ENCODE measurements at regions not wholly inside any gene's neighbourhood (a gene's known extent, or its start where the extent isn't known, plus 50 kb on each side); places are given as distances from the start of the nearest gene placed in this dataset.

- no peak for TF ChIP-seq ZFX (IDR thresholded peaks at IDR 0.05; ENCODE audit: borderline replicate concordance)
- TF ChIP-seq CTCF (IDR thresholded peaks at IDR 0.05), result no peak
- no peak overlapping the region for H3K27ac ChIP-seq
Observed at GRCh38 chr12:125292700-125293099, 227.5 kb downstream of the AACS start.

- H3K27ac ChIP-seq, result no peak overlapping the region
- TF ChIP-seq CTCF (IDR thresholded peaks at IDR 0.05) (no peak), ZFX (IDR thresholded peaks at IDR 0.05; ENCODE audit: borderline replicate concordance) (no peak)
Observed at GRCh38 chr12:125295550-125295949, 230.3 kb downstream of the AACS start.

- no peak for TF ChIP-seq CTCF (IDR thresholded peaks at IDR 0.05)
- TF ChIP-seq ZFX (IDR thresholded peaks at IDR 0.05; ENCODE audit: borderline replicate concordance), result no peak
- no peak overlapping the region for H3K27ac ChIP-seq
Observed at GRCh38 chr12:125296701-125297100, 231.5 kb downstream of the AACS start.

- no peak for TF ChIP-seq CTCF (IDR thresholded peaks at IDR 0.05)
- TF ChIP-seq ZFX (IDR thresholded peaks at IDR 0.05; ENCODE audit: borderline replicate concordance), result no peak
- H3K27ac ChIP-seq, result no peak overlapping the region
Observed at GRCh38 chr12:125299840-125300239, 234.6 kb downstream of the AACS start.

GRCh38 chr12:125300249-125300648 lies 235.0 kb downstream of the AACS start:
- TF ChIP-seq CTCF (IDR thresholded peaks at IDR 0.05) (no peak), ZFX (IDR thresholded peaks at IDR 0.05; ENCODE audit: borderline replicate concordance) (no peak)
- H3K27ac ChIP-seq, result no peak overlapping the region

GRCh38 chr12:125303337-125303736 lies 238.1 kb downstream of the AACS start:
- TF ChIP-seq ZFX (IDR thresholded peaks at IDR 0.05; ENCODE audit: borderline replicate concordance) (no peak), CTCF (IDR thresholded peaks at IDR 0.05) (no peak)
- H3K27ac ChIP-seq, result no peak overlapping the region

- TF ChIP-seq ZFX (IDR thresholded peaks at IDR 0.05; ENCODE audit: borderline replicate concordance) (no peak), CTCF (IDR thresholded peaks at IDR 0.05) (no peak)
- no peak overlapping the region for H3K27ac ChIP-seq
Observed at GRCh38 chr12:125304029-125304428, 238.8 kb downstream of the AACS start.
